ENCODE measurements at regions not wholly inside any gene's neighbourhood (a gene's known extent, or its start where the extent isn't known, plus 50 kb on each side); places are given as distances from the start of the nearest gene placed in this dataset.

- no peak for TF ChIP-seq CTCF (conservative IDR thresholded peaks at IDR 0.05; ENCODE audit: low read length)
- no peak for TF ChIP-seq EZH2phosphoT487 (IDR thresholded peaks at IDR 0.05; ENCODE audit: borderline replicate concordance)
These were observed 167.2 kb upstream of the SLIT2 start for GRCh38 chr4:20084488-20084887.

All from Loucy (cell line).